Gastroesophageal sphincter (tissue), 4 donors: ENCODE measurements at regions not wholly inside any gene's neighbourhood (a gene's known extent, or its start where the extent isn't known, plus 50 kb on each side); places are given as distances from the start of the nearest gene placed in this dataset.

ENCODE experiments used
- ATAC-seq: fragments of 150-250 bp; one replicate; pipeline ENCODE4 v1.9.1; 2016; ENCODE audit warnings: mild to moderate bottlenecking, moderate library complexity
- H3K27ac ChIP-seq, 4 donors: fragments of 200-600 bp; sonication (generic) in 3 of 4; 1 replicate in 3 of 4; 2 replicates in 1 of 4; pipeline ENCODE4 v1.5.1; 2016 to 2019
- H3K27me3 ChIP-seq: fragments of 200-600 bp; sonication (generic); one replicate; pipeline ENCODE4 v1.5.1; 2019
- H3K36me3 ChIP-seq, 2 donors: fragments of 200-600 bp; sonication (generic); one replicate each; pipeline ENCODE4 v1.5.1; 2019; ENCODE audit warnings: control low read depth in 1 of 2
- H3K4me1 ChIP-seq, 3 donors: fragments of 200-600 bp; sonication (generic); 1 replicate in 2 of 3; 2 replicates in 1 of 3; pipeline ENCODE4 v1.5.1; 2016 to 2019; ENCODE audit warnings: control low read depth in 2 of 3
- H3K4me3 ChIP-seq, 2 donors: fragments of 200-600 bp; sonication (generic); one replicate each; pipeline ENCODE4 v1.5.1; 2019; ENCODE audit warnings: mild to moderate bottlenecking in 1 of 2, moderate library complexity in 1 of 2
- H3K9me3 ChIP-seq, 3 donors: fragments of 200-600 bp; sonication (generic); one replicate each; pipeline ENCODE4 v1.5.1; 2017 to 2019; ENCODE audit warnings: control low read depth in 2 of 3
- EP300 ChIP-seq: sonication (generic); formaldehyde crosslinking; IDR thresholded peaks from one replicate; pipeline ENCODE4 v1.6.1; 2017; ENCODE audit warnings: antibody characterized with exemption, mild to moderate bottlenecking
- POLR2A ChIP-seq, 2 donors: fragments of 450-650 bp; IDR thresholded peaks; one replicate each; pipeline ENCODE4 v1.6.1; 2017; ENCODE audit warnings: antibody characterized with exemption in 2 of 2, mild to moderate bottlenecking in 2 of 2, moderate library complexity in 1 of 2
- POLR2AphosphoS5 ChIP-seq: sonication (generic); formaldehyde crosslinking; IDR thresholded peaks from one replicate; pipeline ENCODE4 v1.6.1; 2017; ENCODE audit warnings: antibody characterized with exemption
- WGBS, 2 donors: methylation state at CpG; one replicate each; pipeline ENCODE4 v1.1.5; 2018; ENCODE audit warnings: low coverage in 1 of 2; 5-methylcytosine and 5-hydroxymethylcytosine counted together
- TF ChIP-seq, protein P1 (sequence below), 4 experiments: fragments of 200-600 bp in 2 of 4; fragments of 450-650 bp in 2 of 4; sonication (generic) in 1 of 4; IDR thresholded peaks; one replicate each; pipeline ENCODE4 v1.5.1; 2017 to 2019; ENCODE audit warnings: antibody characterized with exemption in 4 of 4, mild to moderate bottlenecking in 2 of 4, moderate library complexity in 2 of 4

GRCh38 chr6:22082218-22082617, 214.6 kb downstream of the PRL start:
- no peak for TF ChIP-seq POLR2A (IDR thresholded peaks at IDR 0.05)
- TF ChIP-seq, protein P1, sequence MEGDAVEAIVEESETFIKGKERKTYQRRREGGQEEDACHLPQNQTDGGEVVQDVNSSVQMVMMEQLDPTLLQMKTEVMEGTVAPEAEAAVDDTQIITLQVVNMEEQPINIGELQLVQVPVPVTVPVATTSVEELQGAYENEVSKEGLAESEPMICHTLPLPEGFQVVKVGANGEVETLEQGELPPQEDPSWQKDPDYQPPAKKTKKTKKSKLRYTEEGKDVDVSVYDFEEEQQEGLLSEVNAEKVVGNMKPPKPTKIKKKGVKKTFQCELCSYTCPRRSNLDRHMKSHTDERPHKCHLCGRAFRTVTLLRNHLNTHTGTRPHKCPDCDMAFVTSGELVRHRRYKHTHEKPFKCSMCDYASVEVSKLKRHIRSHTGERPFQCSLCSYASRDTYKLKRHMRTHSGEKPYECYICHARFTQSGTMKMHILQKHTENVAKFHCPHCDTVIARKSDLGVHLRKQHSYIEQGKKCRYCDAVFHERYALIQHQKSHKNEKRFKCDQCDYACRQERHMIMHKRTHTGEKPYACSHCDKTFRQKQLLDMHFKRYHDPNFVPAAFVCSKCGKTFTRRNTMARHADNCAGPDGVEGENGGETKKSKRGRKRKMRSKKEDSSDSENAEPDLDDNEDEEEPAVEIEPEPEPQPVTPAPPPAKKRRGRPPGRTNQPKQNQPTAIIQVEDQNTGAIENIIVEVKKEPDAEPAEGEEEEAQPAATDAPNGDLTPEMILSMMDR (IDR thresholded peaks at IDR 0.05): no peak
- no peak for TF ChIP-seq EP300
- H3K4me1 ChIP-seq: peaks cover 0 to 20% (median 5%) of the 10 kb centered on the region in 3 donors
- no peak overlapping the region for H3K4me3 ChIP-seq
- ATAC-seq: no peak
- no peak overlapping the region for H3K27ac ChIP-seq
- H3K9me3 ChIP-seq: no peaks in the 10 kb centered on the region
- H3K27me3 ChIP-seq: no peaks in the 10 kb centered on the region
- WGBS, 2 donors: 25 to 54% methylated on average over 3 of the region's 3 CpGs
- H3K36me3 ChIP-seq: no peaks in the 10 kb centered on the region

GRCh38 chr6:22083119-22083518, 213.7 kb downstream of the PRL start:
- TF ChIP-seq, protein P1 (IDR thresholded peaks at IDR 0.05): no peak
- TF ChIP-seq POLR2AphosphoS5 (no peak), EP300 (no peak), POLR2A (IDR thresholded peaks at IDR 0.05) (no peak)
- 27 to 67% methylated on average over 1 of the region's 1 CpG for WGBS, 2 donors
- Histone ChIP-seq H3K4me1 (peaks cover 0 to 20% (median 5%) of the 10 kb centered on the region in 3 donors), H3K4me3 (no peak overlapping the region), H3K27me3 (no peaks in the 10 kb centered on the region), H3K36me3 (no peaks in the 10 kb centered on the region), H3K27ac (no peak overlapping the region), H3K9me3 (no peaks in the 10 kb centered on the region)
- ATAC-seq: no peak

GRCh38 chr6:22087960-22088706, 208.7 kb downstream of the PRL start:
- Histone ChIP-seq H3K4me1 (peaks cover 0 to 3% (median 0%) of the 10 kb centered on the region in 3 donors), H3K27me3 (no peaks in the 10 kb centered on the region), H3K36me3 (no peaks in the 10 kb centered on the region), H3K9me3 (no peaks in the 10 kb centered on the region), H3K4me3 (no peak overlapping the region), H3K27ac (no peak overlapping the region)
- no peak for ATAC-seq
- WGBS, 2 donors: 62 to 84% methylated on average over 5 to 9 of the region's 9 CpGs
- TF ChIP-seq POLR2A (IDR thresholded peaks at IDR 0.05): no peak
- TF ChIP-seq, protein P1 (IDR thresholded peaks at IDR 0.05): no peak
- no peak for TF ChIP-seq POLR2AphosphoS5
- TF ChIP-seq EP300: no peak

DNA sequence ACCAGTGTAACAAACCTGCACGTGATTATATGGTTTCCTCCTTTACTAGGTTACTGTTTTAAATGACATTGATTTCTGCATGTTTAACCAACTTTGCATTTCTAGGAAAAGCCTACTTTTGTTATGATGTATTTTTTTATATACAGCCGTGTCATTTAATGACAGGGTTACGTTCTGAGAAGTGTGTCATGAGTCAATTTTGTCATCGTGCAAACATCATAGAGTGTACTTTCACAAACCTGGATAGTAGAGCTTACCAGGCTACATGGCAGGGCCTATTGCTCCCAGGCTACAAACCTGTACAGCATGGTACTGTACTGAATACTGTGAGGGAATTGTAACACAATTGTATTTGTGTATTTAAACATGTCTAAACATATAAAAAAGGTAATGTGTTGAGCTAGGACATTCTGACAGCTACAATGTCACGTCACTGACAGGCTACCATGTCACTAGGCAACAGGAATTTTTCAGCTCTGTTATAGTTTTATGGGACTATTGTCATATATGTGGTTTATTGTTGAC, 205.3 kb downstream of the PRL start:
- Histone ChIP-seq H3K36me3 (no peaks in the 10 kb centered on the region), H3K9me3 (no peaks in the 10 kb centered on the region), H3K27me3 (no peaks in the 10 kb centered on the region), H3K4me1 (no peaks in the 10 kb centered on the region), H3K4me3 (no peak overlapping the region), H3K27ac (no peak overlapping the region)
- ATAC-seq: no peak
- TF ChIP-seq POLR2A (IDR thresholded peaks at IDR 0.05): no peak
- TF ChIP-seq, protein P1 (IDR thresholded peaks at IDR 0.05): no peak
- TF ChIP-seq EP300: no peak
- TF ChIP-seq POLR2AphosphoS5: no peak
- 92 to 94% methylated on average over 5 of the region's 5 CpGs for WGBS, 2 donors

- 67% methylated on average over 1 of the region's 1 CpG; no CpG with 5 or more reads in 1 of the 2 donors for WGBS, 2 donors
Observed at GRCh38 chr6:22095836-22096235, 201.0 kb downstream of the PRL start.

More at GRCh38 chr6:22095836-22096235, 201.0 kb downstream of the PRL start:
- no peaks in the 10 kb centered on the region for H3K4me1 ChIP-seq
- H3K36me3 ChIP-seq: no peaks in the 10 kb centered on the region
- H3K9me3 ChIP-seq: no peaks in the 10 kb centered on the region
- H3K4me3 ChIP-seq: no peak overlapping the region
- H3K27me3 ChIP-seq: no peaks in the 10 kb centered on the region
- ATAC-seq: no peak
- no peak overlapping the region for H3K27ac ChIP-seq
- TF ChIP-seq POLR2A (IDR thresholded peaks at IDR 0.05) (no peak), POLR2AphosphoS5 (no peak), EP300 (no peak)
- TF ChIP-seq, protein P1 (IDR thresholded peaks at IDR 0.05): no peak
